ENCODE measurements at regions not wholly inside any gene's neighbourhood (a gene's known extent, or its start where the extent isn't known, plus 50 kb on each side); places are given as distances from the start of the nearest gene placed in this dataset.

- peak; percentile 6 for DNase-seq
These were observed 291.7 kb upstream of the HABP2 start for GRCh38 chr10:113261161-113261560.

GRCh38 chr10:113261611-113262091 is 291.2 kb upstream of the HABP2 start:
- DNase-seq: no peak

DNA sequence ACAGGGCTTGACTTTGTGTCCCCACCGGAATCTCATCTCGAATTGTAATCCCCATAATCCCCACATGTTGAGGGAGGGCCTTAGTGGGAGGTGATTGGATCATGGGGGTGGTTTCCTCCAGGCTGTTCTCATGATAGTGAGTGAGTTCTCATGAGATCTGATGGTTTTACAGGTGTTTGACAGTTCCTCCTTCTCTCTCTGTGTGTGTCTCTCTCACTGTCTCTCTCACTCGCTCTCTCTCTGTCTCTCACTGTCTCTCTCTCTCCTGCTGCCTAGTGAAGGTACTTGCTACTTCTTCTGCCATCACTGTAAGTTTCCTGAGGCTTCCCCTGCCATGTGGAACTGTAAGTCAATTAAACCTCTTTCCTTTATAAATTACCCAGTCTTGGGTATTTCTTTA is 289.8 kb upstream of the HABP2 start:
- no peak for DNase-seq

- no peak for DNase-seq
These were observed 288.3 kb upstream of the HABP2 start for GRCh38 chr10:113264333-113265131.

GRCh38 chr10:113266147-113266546 is 286.7 kb upstream of the HABP2 start:
- no peak for DNase-seq

- no peak for DNase-seq
These were observed 285.0 kb upstream of the HABP2 start for GRCh38 chr10:113267619-113268562.

GRCh38 chr10:113269333-113269732 is 283.5 kb upstream of the HABP2 start:
- DNase-seq: no peak

DNA sequence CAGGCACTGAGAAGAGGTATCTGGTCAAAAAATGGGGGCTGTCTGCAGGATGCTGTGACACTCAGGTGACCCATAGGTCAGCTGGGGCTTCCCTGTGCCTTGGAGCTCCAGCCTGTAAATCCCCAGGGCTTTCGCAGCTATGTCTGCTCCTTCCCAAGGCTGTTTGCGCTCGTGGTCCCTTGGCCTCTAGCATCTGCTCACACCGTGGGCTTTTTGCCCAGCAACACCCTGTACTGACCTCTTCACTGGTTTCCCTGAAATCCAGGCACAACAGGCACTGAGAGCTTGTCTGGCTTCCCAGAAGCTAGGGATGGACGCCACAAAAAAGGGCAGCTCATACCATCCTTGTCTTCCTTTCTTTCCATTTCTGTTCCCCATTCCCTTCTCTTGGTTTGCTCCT is 280.3 kb upstream of the HABP2 start:
- DNase-seq: no peak

GRCh38 chr10:113273181-113274163 is 279.4 kb upstream of the HABP2 start:
- DNase-seq: no peak

- peak; percentile 20 for DNase-seq
These were observed 278.6 kb upstream of the HABP2 start for GRCh38 chr10:113274176-113274829.

DNA sequence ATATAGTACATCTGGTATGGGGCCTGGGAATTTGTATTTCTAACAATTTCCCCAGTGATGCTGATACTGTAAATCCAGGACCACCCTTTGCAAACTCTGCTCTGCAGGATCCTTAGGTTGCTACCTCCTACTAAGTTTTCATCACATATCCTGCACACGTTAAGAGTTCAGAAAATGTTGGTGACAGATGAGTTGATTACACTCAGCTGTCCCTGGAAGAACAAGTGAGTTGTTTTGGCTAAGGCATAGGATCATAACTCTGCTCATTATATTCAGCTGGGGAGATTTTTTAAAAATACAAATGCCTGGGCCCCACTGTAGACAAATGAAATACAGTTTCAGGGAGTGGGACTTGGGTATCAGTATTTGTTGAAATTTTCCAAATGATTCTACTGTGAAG is 274.6 kb upstream of the HABP2 start:
- no peak for DNase-seq

DNA sequence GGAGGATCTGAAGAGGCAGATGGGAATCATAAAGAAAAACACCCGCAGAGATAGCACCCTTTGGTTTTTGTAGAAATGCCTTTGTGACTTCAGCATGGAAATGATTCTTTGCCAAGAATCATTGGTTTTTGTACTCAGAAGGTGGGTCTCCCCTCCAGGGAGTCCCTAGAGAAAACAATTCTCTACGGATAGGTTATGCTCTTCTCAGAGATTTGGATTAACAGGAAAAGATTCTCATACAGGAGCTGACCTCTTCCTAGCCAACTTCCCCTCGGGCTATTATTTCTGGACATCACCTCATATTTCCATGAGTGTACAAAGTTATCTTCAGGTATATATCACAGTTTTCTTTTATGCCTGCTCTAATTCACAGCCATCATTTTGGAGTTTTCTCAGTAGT is 274.2 kb upstream of the HABP2 start:
- no peak for DNase-seq

GRCh38 chr10:113279262-113279661 is 273.6 kb upstream of the HABP2 start:
- no peak for DNase-seq

GRCh38 chr10:113282564-113282963 is 270.3 kb upstream of the HABP2 start:
- no peak for DNase-seq

DNA sequence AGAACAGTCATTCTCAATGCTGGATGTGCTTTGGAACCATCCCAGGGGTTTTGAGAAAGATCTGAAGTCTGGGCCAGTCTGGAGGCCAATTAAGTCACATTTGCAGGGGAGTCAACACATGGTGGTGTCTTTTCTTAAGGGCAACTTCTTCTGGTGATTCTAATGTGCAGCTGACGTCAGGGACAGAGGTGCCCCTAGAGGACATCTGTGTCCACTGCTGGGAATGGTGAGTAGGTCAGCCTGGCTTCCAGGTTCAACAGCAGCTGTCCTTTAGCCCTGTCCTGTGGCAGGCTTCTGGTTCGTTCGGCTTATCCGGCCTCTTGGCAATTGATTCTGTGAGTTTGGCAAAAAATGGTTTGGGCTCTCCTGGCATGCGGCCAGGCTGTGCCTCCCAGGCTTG is 269.7 kb upstream of the HABP2 start:
- no peak for DNase-seq

- no peak for DNase-seq
These were observed 268.2 kb upstream of the HABP2 start for GRCh38 chr10:113284635-113285034.

DNA sequence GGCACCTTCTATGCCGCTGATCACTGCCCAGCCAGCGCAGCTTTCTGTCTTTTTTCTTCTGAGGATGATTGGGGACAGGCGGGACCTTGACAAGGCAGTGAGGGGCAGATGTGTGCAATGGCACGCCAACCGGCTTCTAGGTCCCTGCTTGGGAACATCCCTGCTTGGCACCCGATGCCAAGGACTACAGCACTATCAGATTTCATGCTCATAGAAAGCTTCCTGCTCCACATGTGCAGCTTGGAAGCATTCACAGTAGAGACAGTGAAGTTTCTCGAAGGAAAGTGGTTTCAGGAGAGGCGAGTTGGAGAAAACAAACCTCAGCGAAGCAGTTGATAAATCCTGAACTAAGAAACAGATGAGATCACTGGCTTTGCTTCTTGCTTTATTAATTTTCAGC is 267.5 kb upstream of the HABP2 start:
- DNase-seq: no peak

DNA sequence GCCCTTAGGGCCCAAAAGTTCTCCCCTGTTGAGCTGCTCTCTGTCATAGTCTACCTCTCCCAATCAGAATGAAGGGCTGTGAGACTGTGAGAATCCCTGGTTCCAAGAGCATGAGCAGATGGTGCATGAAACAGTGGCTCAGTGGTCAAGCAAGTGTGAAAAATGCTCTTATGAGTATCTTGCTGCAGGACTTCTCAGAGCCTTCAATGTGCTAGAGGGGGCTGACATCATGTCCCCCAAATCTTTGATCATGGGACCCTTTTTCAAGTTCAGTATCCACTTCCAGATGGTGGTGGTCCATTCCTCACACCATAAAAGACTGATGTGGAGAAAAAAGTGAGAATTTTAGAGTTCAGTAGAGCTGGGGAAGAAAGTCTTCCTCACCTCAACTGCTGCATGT is 265.3 kb upstream of the HABP2 start:
- DNase-seq: no peak

- DNase-seq: no peak
These were observed 262.7 kb upstream of the HABP2 start for GRCh38 chr10:113290137-113290536.

- no peak for DNase-seq
These were observed 261.4 kb upstream of the HABP2 start for GRCh38 chr10:113291413-113291812.

- no peak for DNase-seq
These were observed 260.8 kb upstream of the HABP2 start for GRCh38 chr10:113292086-113292485.

DNA sequence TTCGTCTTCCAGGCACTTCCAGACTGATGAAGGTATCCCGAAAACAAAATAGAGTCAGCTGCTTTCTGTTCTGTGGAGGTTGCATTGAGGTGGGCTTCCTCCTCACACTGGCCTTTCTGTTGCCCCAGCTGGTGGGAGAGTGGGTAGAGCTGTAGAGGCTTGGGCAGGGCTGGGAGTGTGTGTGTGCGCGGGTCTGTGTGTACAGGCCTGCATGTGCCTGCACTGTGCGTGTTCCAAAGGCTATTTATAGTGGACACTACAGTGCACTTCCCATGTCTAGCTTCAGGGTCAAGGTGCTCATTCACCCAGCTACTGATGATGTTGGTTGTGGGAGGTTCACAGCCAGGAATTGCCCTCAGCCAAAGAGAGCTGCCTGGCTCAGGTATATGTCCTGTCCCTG is 260.1 kb upstream of the HABP2 start:
- DNase-seq: no peak

Data from NCI-H2171 (cell line).